ENCODE measurements at regions not wholly inside any gene's neighbourhood (a gene's known extent, or its start where the extent isn't known, plus 50 kb on each side); places are given as distances from the start of the nearest gene placed in this dataset.

- Histone ChIP-seq H2AFZ (ENCODE audit: low read depth, low read length) (no peak overlapping the region), H3K4me2 (ENCODE audit: low read length) (no peak overlapping the region), H3K9me3 (ENCODE audit: low read length) (no peaks in the 10 kb centered on the region), H3K4me3 (ENCODE audit: low read length) (no peak overlapping the region), H3K9me2 (ENCODE audit: insufficient read depth, low read length) (no peaks in the 10 kb centered on the region), H3K27me3 (ENCODE audit: insufficient read depth, low read depth, low read length) (no peaks in the 10 kb centered on the region), H3K27ac (ENCODE audit: low read length) (no peak overlapping the region), H3K79me2 (replicated peaks; ENCODE audit: insufficient read depth, low read length) (no peaks in the 10 kb centered on the region), H3K36me3 (ENCODE audit: insufficient read depth, low read length) (no peaks in the 10 kb centered on the region), H3K9ac (ENCODE audit: low read length) (no peak overlapping the region), H3F3A (ENCODE audit: insufficient read depth, low read length, poor library complexity, severe bottlenecking) (no peaks in the 10 kb centered on the region), H4K20me1 (ENCODE audit: insufficient read depth) (no peaks in the 10 kb centered on the region)
- TF ChIP-seq TAF1 (IDR thresholded peaks at IDR 0.05; ENCODE audit: low read depth) (no peak), EP300 (conservative IDR thresholded peaks at IDR 0.05; ENCODE audit: poor library complexity, severe bottlenecking) (no peak), REST (IDR thresholded peaks at IDR 0.05; ENCODE audit: borderline replicate concordance) (no peak), CTCF (IDR thresholded peaks at IDR 0.05; ENCODE audit: poor library complexity, severe bottlenecking) (no peak), SMC3 (conservative IDR thresholded peaks at IDR 0.05; ENCODE audit: poor library complexity) (no peak)
Measured at GRCh38 chr11:87425943-87426342, 388.2 kb downstream of the TMEM135 start.

- H3F3A ChIP-seq (ENCODE audit: insufficient read depth, low read length, poor library complexity, severe bottlenecking) = no peaks in the 10 kb centered on the region
Measured at GRCh38 chr11:87425391-87425790, 387.7 kb downstream of the TMEM135 start.

More at GRCh38 chr11:87425391-87425790, 387.7 kb downstream of the TMEM135 start:
- TF ChIP-seq REST (IDR thresholded peaks at IDR 0.05; ENCODE audit: borderline replicate concordance) = no peak
- no peak for TF ChIP-seq SMC3 (conservative IDR thresholded peaks at IDR 0.05; ENCODE audit: poor library complexity)
- TF ChIP-seq POLR2AphosphoS5 (IDR thresholded peaks at IDR 0.05) = no peak
- no peak for TF ChIP-seq RAD21 (conservative IDR thresholded peaks at IDR 0.05)
- no peak for TF ChIP-seq TAF1 (IDR thresholded peaks at IDR 0.05; ENCODE audit: low read depth)
- no peak overlapping the region for H3K4me2 ChIP-seq (ENCODE audit: low read length)
- no peaks in the 10 kb centered on the region for H3K27me3 ChIP-seq (ENCODE audit: insufficient read depth, low read depth, low read length)
- H3K27ac ChIP-seq (ENCODE audit: low read length) = no peak overlapping the region
- H3K9me2 ChIP-seq (ENCODE audit: insufficient read depth, low read length) = no peaks in the 10 kb centered on the region
- no peaks in the 10 kb centered on the region for H3K79me2 ChIP-seq (replicated peaks; ENCODE audit: insufficient read depth, low read length)
- no peaks in the 10 kb centered on the region for H3K9me3 ChIP-seq (ENCODE audit: low read length)
- H4K20me1 ChIP-seq (ENCODE audit: insufficient read depth) = no peaks in the 10 kb centered on the region
- no peak overlapping the region for H3K9ac ChIP-seq (ENCODE audit: low read length)
- H3K36me3 ChIP-seq (ENCODE audit: insufficient read depth, low read length) = no peaks in the 10 kb centered on the region
- H3K4me3 ChIP-seq (ENCODE audit: low read length) = no peak overlapping the region
- no peak overlapping the region for H2AFZ ChIP-seq (ENCODE audit: low read depth, low read length)

Data from neural cell (in vitro differentiated cells).